GM12878 (cell line): ENCODE measurements at regions not wholly inside any gene's neighbourhood (a gene's known extent, or its start where the extent isn't known, plus 50 kb on each side); places are given as distances from the start of the nearest gene placed in this dataset.

Experiments
- ATAC-seq: fragments of 200-7000 bp; cut with Tn5 transposase; 3 replicates; pipeline ENCODE4 v1.9.1; 2020; ENCODE audit warnings: mild to moderate bottlenecking, moderate library complexity
- BruUV-seq: library from RNA; stranded (reverse); fragments of 400-500 nt; replicated peaks from 2 replicates; lab custom pipeline; 2021; lab: Mats Ljungman, UMichigan
- CTCF ChIA-PET: fragments of 300-600 bp; sonication (Branson Sonifier 250); formaldehyde crosslinking; extraction: SDS; loops from one replicate; lab custom pipeline; 2021; ENCODE audit warnings: inconsistent platforms; lab: Yijun Ruan, JAX
- POLR2A ChIA-PET: fragments of 350-600 bp; formaldehyde crosslinking; extraction: SDS; loops from one replicate; lab custom pipeline; 2021; ENCODE audit warnings: inconsistent platforms; lab: Charles Lee
- RAD21 ChIA-PET: fragments of 300-600 bp; sonication (Branson Sonifier 250); formaldehyde crosslinking; loops from one replicate; lab custom pipeline; 2023; ENCODE audit warnings: antibody characterized with exemption; ENCODE audit not compliant: unreplicated experiment; lab: Charles Lee
- SMC1A ChIA-PET: fragments of 300-600 bp; sonication (Branson Sonifier 250); formaldehyde crosslinking; loops from one replicate; lab custom pipeline; 2023; ENCODE audit not compliant: unreplicated experiment, uncharacterized antibody; lab: Charles Lee
- DNase-seq: peaks from one replicate; pipeline ENCODE4 v3.0.0-alpha.2; 2011; ENCODE audit warnings: low read depth, low spot score
- FAIRE-seq: peaks from 3 replicates; lab custom pipeline; 2011; peaks lifted over from hg19 to GRCh38; lab: Jason Lieb, UNC
- H2AFZ ChIP-seq: 2 replicates; pipeline ENCODE4 v1.6.0; 2011; ENCODE audit warnings: low read depth, low read length, control low read depth; ENCODE audit not compliant: control insufficient read depth
- H3K27ac ChIP-seq: 2 replicates; pipeline ENCODE4 v1.5.1; 2011; ENCODE audit warnings: control low read depth; ENCODE audit not compliant: control insufficient read depth, insufficient read depth
- H3K27me3 ChIP-seq, 2 experiments: replicated peaks in 1 of 2; 2 replicates each; pipeline versions ENCODE4 v1.6.0 to v1.6.1; 2011; ENCODE audit warnings: low read length in 1 of 2; ENCODE audit not compliant: control insufficient read depth in 2 of 2, insufficient read depth in 2 of 2
- H3K36me3 ChIP-seq, 2 experiments: 2 replicates each; pipeline ENCODE4 v1.5.1; 2011; ENCODE audit warnings: low read length in 1 of 2; ENCODE audit not compliant: control insufficient read depth in 2 of 2, insufficient read depth in 2 of 2
- H3K4me1 ChIP-seq: 2 replicates; pipeline ENCODE4 v1.6.1; 2011; ENCODE audit warnings: mild to moderate bottlenecking, low read length, moderate library complexity, mixed read lengths; ENCODE audit not compliant: control insufficient read depth, insufficient read depth
- H3K4me2 ChIP-seq: 2 replicates; pipeline ENCODE4 v1.6.0; 2011; ENCODE audit warnings: control low read depth; ENCODE audit not compliant: control insufficient read depth, insufficient read depth
- H3K4me3 ChIP-seq: fragments of 200-600 bp; sonication (generic); 2 replicates; pipeline ENCODE4 v1.5.1; 2016
- H3K79me2 ChIP-seq: 2 replicates; pipeline ENCODE4 v1.6.0; 2011; ENCODE audit warnings: low read length; ENCODE audit not compliant: control insufficient read depth, insufficient read depth
- H3K9ac ChIP-seq: 2 replicates; pipeline ENCODE4 v1.8.0; 2011; ENCODE audit warnings: low read length, control low read depth, mixed read lengths; ENCODE audit not compliant: control insufficient read depth, insufficient read depth
- H3K9me3 ChIP-seq: replicated peaks from 3 replicates; pipeline ENCODE4 v1.5.1; 2011; ENCODE audit warnings: mild to moderate bottlenecking, low read length; ENCODE audit not compliant: control insufficient read depth, insufficient read depth
- H4K20me1 ChIP-seq: 2 replicates; pipeline ENCODE4 v1.6.0; 2011; ENCODE audit not compliant: control insufficient read depth, insufficient read depth
- FOXK2 ChIP-seq: fragments of 450-650 bp; IDR thresholded peaks from 2 replicates; pipeline ENCODE4 v1.6.1; 2017; ENCODE audit warnings: mild to moderate bottlenecking, moderate library complexity
- GATAD2B ChIP-seq: fragments of 450-650 bp; conservative IDR thresholded peaks from 2 replicates; pipeline ENCODE4 v1.6.1; 2017; ENCODE audit warnings: low read depth, mild to moderate bottlenecking, moderate library complexity
- HDAC2 ChIP-seq: fragments of 200-600 bp; sonication (generic); IDR thresholded peaks from 2 replicates; pipeline ENCODE4 v1.6.1; 2017
- IRF4 ChIP-seq: IDR thresholded peaks from 2 replicates; pipeline ENCODE4 v1.6.1; 2011; ENCODE audit warnings: low read depth, low read length
- NR2C2 ChIP-seq: IDR thresholded peaks from 2 replicates; pipeline ENCODE4 v1.6.1; 2011; ENCODE audit warnings: borderline replicate concordance, low read depth; ENCODE audit not compliant: control insufficient read depth, insufficient read length
- PAX8 ChIP-seq: fragments of 450-650 bp; IDR thresholded peaks from 2 replicates; pipeline ENCODE4 v1.6.1; 2017; ENCODE audit warnings: mild to moderate bottlenecking, moderate library complexity
- TCF7 ChIP-seq: IDR thresholded peaks from 2 replicates; pipeline ENCODE4 v1.6.1; 2014; ENCODE audit warnings: antibody characterized with exemption, borderline replicate concordance
- ZBED1 ChIP-seq: IDR thresholded peaks from 2 replicates; pipeline ENCODE4 v1.6.1; 2016; ENCODE audit warnings: borderline replicate concordance
- WGBS: methylation state at CpG from one replicate; pipeline ENCODE4 v1.1.6; 2016; ENCODE audit warnings: low lambda C conversion rate; ENCODE audit not compliant: insufficient replicate concordance, insufficient coverage; ENCODE audit errors: missing lambda C conversion rate; 5-methylcytosine and 5-hydroxymethylcytosine counted together
- in situ Hi-C: fragments of 300-500 bp; cut with MboI; formaldehyde crosslinking; loops from 9 replicates; pipeline ENCODE4 v1.14.3; 2018; ENCODE audit warnings: mixed read lengths
- intact Hi-C: fragments of 100-400 bp; cut with micrococcal nuclease; formaldehyde crosslinking; loops from one replicate; pipeline ENCODE4 v1.14.2; 2022; ENCODE audit not compliant: unreplicated experiment
- TF ChIP-seq, protein P1 (sequence below): IDR thresholded peaks from 2 replicates; pipeline ENCODE4 v1.6.1; 2011; ENCODE audit warnings: borderline replicate concordance, low read depth, mild to moderate bottlenecking, moderate library complexity, mixed read lengths, low read length; ENCODE audit not compliant: insufficient read depth; ENCODE audit errors: extremely low read length

DNA sequence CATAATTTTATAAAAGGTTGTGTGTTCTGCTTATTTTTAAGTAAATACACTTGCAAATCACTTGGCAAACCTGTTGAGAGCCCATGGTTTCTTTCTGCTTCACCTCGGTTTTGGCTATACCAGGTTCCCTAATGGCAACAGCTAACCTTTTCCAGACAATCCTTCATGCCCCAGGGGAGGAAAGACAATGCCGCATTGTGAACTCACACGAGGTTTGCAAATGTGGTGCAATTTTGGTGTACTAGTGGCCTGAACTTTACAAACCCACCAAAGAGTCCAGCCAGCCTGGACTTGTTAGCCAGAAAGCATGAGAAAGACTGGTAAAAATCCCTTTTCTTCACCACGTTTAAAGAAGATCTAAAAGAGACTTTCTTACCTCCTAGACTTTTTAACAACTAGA lies 84.8 kb upstream of the SOX4 start:
- CTCF ChIA-PET = interaction anchor here (0.6 kb wide), 1 partner anchor 225 kb away, joined by 4 read pairs; no protein-coding TSS in a partner anchor
- no TSS peak for BruUV-seq
- Histone ChIP-seq H3K27ac (no peak overlapping the region), H3K27me3 (no peaks in the 10 kb centered on the region), H2AFZ (no peak overlapping the region), H3K4me2 (no peak overlapping the region), H3K79me2 (no peaks in the 10 kb centered on the region), H4K20me1 (no peaks in the 10 kb centered on the region), H3K4me1 (no peaks in the 10 kb centered on the region), H3K9me3 (no peaks in the 10 kb centered on the region), H3K36me3 (no peaks in the 10 kb centered on the region), H3K9ac (no peak overlapping the region), H3K4me3 (no peak overlapping the region)
- FAIRE-seq = no peak
- RAD21 ChIA-PET = no interaction called here
- POLR2A ChIA-PET = interaction anchor here (0.6 kb wide), 1 partner anchor 27 kb away, joined by 3 read pairs; no protein-coding TSS in a partner anchor
- SMC1A ChIA-PET = interaction anchor here (0.6 kb wide), 2 partner anchors 605 to 1196 kb away, joined by 3 to 5 read pairs; no protein-coding TSS in a partner anchor
- in situ Hi-C loops = no loop called here
- TF ChIP-seq ZBED1 = no peak
- TF ChIP-seq GATAD2B = no peak
- TF ChIP-seq IRF4 = no peak
- TF ChIP-seq TCF7 = no peak
- TF ChIP-seq, protein P1, sequence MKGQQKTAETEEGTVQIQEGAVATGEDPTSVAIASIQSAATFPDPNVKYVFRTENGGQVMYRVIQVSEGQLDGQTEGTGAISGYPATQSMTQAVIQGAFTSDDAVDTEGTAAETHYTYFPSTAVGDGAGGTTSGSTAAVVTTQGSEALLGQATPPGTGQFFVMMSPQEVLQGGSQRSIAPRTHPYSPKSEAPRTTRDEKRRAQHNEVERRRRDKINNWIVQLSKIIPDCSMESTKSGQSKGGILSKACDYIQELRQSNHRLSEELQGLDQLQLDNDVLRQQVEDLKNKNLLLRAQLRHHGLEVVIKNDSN = no peak
- no peak for TF ChIP-seq HDAC2
- TF ChIP-seq NR2C2 = no peak
- TF ChIP-seq FOXK2 = no peak
- no peak for TF ChIP-seq PAX8
- intact Hi-C loops = no loop called here
- no peak for DNase-seq
- ATAC-seq = no peak
- WGBS = 42% methylated on average over 4 of the region's 4 CpGs
